IMR-90 (cell line): ENCODE measurements at regions not wholly inside any gene's neighbourhood (a gene's known extent, or its start where the extent isn't known, plus 50 kb on each side); places are given as distances from the start of the nearest gene placed in this dataset.

Experiments used
- ATAC-seq: fragments of 200-7000 bp; cut with Tn5 transposase; 2 replicates; pipeline ENCODE4 v1.9.1; 2020; ENCODE audit warnings: low read depth, mild to moderate bottlenecking, moderate library complexity
- BruUV-seq: library from RNA; stranded (reverse); fragments of 400-500 nt; replicated peaks from 2 replicates; lab custom pipeline; 2021; lab: Mats Ljungman, UMichigan
- CTCF ChIA-PET: fragments of 300-600 bp; formaldehyde crosslinking; extraction: SDS; loops from one replicate; lab custom pipeline; 2021; ENCODE audit warnings: antibody characterized with exemption; lab: Yijun Ruan, JAX
- POLR2A ChIA-PET: fragments of 300-600 bp; sonication (Branson Sonifier 250); formaldehyde crosslinking; loops from one replicate; lab custom pipeline; 2022; ENCODE audit warnings: antibody characterized with exemption; ENCODE audit not compliant: unreplicated experiment; lab: Charles Lee
- DNase-seq: peaks from one replicate; pipeline ENCODE4 v3.0.0; 2013
- H2AFZ ChIP-seq: replicated peaks from 2 replicates; pipeline ENCODE3; 2013; ENCODE audit warnings: low read length, mild to moderate bottlenecking; ENCODE audit not compliant: poor library complexity
- H2AK5ac ChIP-seq: 2 replicates; pipeline ENCODE4 v1.6.1; 2013; ENCODE audit warnings: low read depth, low read length, inconsistent platforms
- H2AK9ac ChIP-seq: replicated peaks from 2 replicates; pipeline ENCODE3; 2013; ENCODE audit warnings: mild to moderate bottlenecking, low read depth, low read length, moderate library complexity; ENCODE audit not compliant: poor library complexity
- H2BK120ac ChIP-seq: 2 replicates; pipeline ENCODE4 v1.6.1; 2013; ENCODE audit warnings: low read depth, low read length, inconsistent platforms
- H2BK15ac ChIP-seq: 3 replicates; pipeline ENCODE4 v1.6.1; 2013; ENCODE audit warnings: low read depth, low read length, inconsistent platforms
- H2BK20ac ChIP-seq: 2 replicates; pipeline ENCODE4 v1.6.1; 2013; ENCODE audit warnings: low read depth, mild to moderate bottlenecking, inconsistent platforms, low read length, moderate library complexity
- H2BK5ac ChIP-seq: 2 replicates; pipeline ENCODE4 v1.6.1; 2013; ENCODE audit warnings: mild to moderate bottlenecking, low read depth, low read length, inconsistent platforms; ENCODE audit not compliant: poor library complexity, severe bottlenecking
- H3K14ac ChIP-seq: replicated peaks from 2 replicates; pipeline ENCODE4 v1.6.1; 2013; ENCODE audit warnings: low read depth, low read length, inconsistent platforms
- H3K18ac ChIP-seq: 2 replicates; pipeline ENCODE4 v1.6.1; 2013; ENCODE audit warnings: low read depth, low read length, control low read depth
- H3K23ac ChIP-seq: 2 replicates; pipeline ENCODE4 v1.6.1; 2013; ENCODE audit warnings: low read depth, low read length, inconsistent platforms
- H3K27ac ChIP-seq: 2 replicates; pipeline ENCODE4 v1.5.1; 2013; ENCODE audit warnings: mild to moderate bottlenecking, control low read depth, low read length; ENCODE audit not compliant: insufficient read depth
- H3K27me3 ChIP-seq: 2 replicates; pipeline ENCODE4 v1.6.1; 2013; ENCODE audit warnings: low read length; ENCODE audit not compliant: control insufficient read depth, insufficient read depth
- H3K36me3 ChIP-seq: 2 replicates; pipeline ENCODE4 v1.6.1; 2013; ENCODE audit warnings: low read length, mixed read lengths; ENCODE audit not compliant: control insufficient read depth, insufficient read depth
- H3K4ac ChIP-seq: 2 replicates; pipeline ENCODE4 v1.6.1; 2013; ENCODE audit warnings: low read depth, low read length, inconsistent platforms
- H3K4me1 ChIP-seq: 2 replicates; pipeline ENCODE4 v1.6.1; 2013; ENCODE audit warnings: low read length, mixed read lengths; ENCODE audit not compliant: control insufficient read depth, insufficient read depth
- H3K4me2 ChIP-seq: 2 replicates; pipeline ENCODE4 v1.6.1; 2013; ENCODE audit warnings: low read depth, mild to moderate bottlenecking, control low read depth, low read length, moderate library complexity
- H3K4me3 ChIP-seq: 2 replicates; pipeline ENCODE4 v1.5.1; 2013; ENCODE audit warnings: low read depth, mild to moderate bottlenecking, control low read depth, low read length, moderate library complexity; ENCODE audit not compliant: insufficient read depth
- H3K56ac ChIP-seq: 2 replicates; pipeline ENCODE4 v1.6.1; 2013; ENCODE audit warnings: low read length, inconsistent platforms; ENCODE audit not compliant: insufficient read depth; ENCODE audit errors: extremely low read depth
- H3K79me1 ChIP-seq, 2 experiments: 2 replicates each; pipeline ENCODE4 v1.6.1; 2013; ENCODE audit warnings: low read length in 2 of 2, inconsistent platforms in 1 of 2, low read depth in 1 of 2
- H3K9ac ChIP-seq: 2 replicates; pipeline ENCODE4 v1.6.1; 2013; ENCODE audit warnings: low read depth, low read length, control low read depth
- H3K9me1 ChIP-seq: 2 replicates; pipeline ENCODE4 v1.6.1; 2013; ENCODE audit warnings: low read length, inconsistent platforms; ENCODE audit not compliant: insufficient read depth
- H3K9me3 ChIP-seq: 2 replicates; pipeline ENCODE4 v1.6.1; 2013; ENCODE audit warnings: low read length; ENCODE audit not compliant: control insufficient read depth, insufficient read depth
- H4K20me1 ChIP-seq: 2 replicates; pipeline ENCODE4 v1.6.1; 2013; ENCODE audit warnings: low read length, inconsistent platforms; ENCODE audit not compliant: insufficient read depth
- H4K5ac ChIP-seq: 2 replicates; pipeline ENCODE4 v1.6.1; 2013; ENCODE audit warnings: mild to moderate bottlenecking, low read depth, low read length, control low read depth
- H4K8ac ChIP-seq, 2 experiments: 2 replicates each; pipeline ENCODE4 v1.6.1; 2013; ENCODE audit warnings: low read depth in 2 of 2, low read length in 2 of 2, control low read depth in 1 of 2, inconsistent platforms in 1 of 2
- H4K91ac ChIP-seq: 2 replicates; pipeline ENCODE4 v1.6.1; 2013; ENCODE audit warnings: low read depth, low read length, inconsistent platforms; ENCODE audit not compliant: insufficient read depth
- BHLHE40 ChIP-seq: fragments of 150-350 bp; IDR thresholded peaks from 2 replicates; pipeline ENCODE4 v1.6.1; 2016; ENCODE audit warnings: mild to moderate bottlenecking, low read depth, low read length
- FOS ChIP-seq: fragments of 150-350 bp; IDR thresholded peaks from 2 replicates; pipeline ENCODE4 v1.6.1; 2016; ENCODE audit warnings: low read depth, low read length
- MAZ ChIP-seq: IDR thresholded peaks from 2 replicates; pipeline ENCODE4 v1.6.1; 2012; ENCODE audit warnings: low read depth, mild to moderate bottlenecking, low read length, improper control_type of control experiment, moderate library complexity, borderline replicate concordance
- NFE2L2 ChIP-seq: fragments of 150-350 bp; IDR thresholded peaks from 2 replicates; pipeline ENCODE4 v1.6.1; 2016; ENCODE audit warnings: low read depth, mild to moderate bottlenecking, low read length
- POLR2A ChIP-seq: IDR thresholded peaks from 2 replicates; pipeline ENCODE4 v1.6.1; 2012; ENCODE audit warnings: mild to moderate bottlenecking, low read depth, low read length
- RAD21 ChIP-seq: IDR thresholded peaks from 2 replicates; pipeline ENCODE4 v1.6.1; 2012; ENCODE audit warnings: low read length, improper control_type of control experiment
- RFX5 ChIP-seq: IDR thresholded peaks from 2 replicates; pipeline ENCODE4 v1.8.0; 2012; ENCODE audit warnings: low read depth, mild to moderate bottlenecking, low read length, moderate library complexity
- USF2 ChIP-seq: fragments of 150-350 bp; IDR thresholded peaks from 2 replicates; pipeline ENCODE4 v1.6.1; 2017; ENCODE audit warnings: mild to moderate bottlenecking, antibody characterized with exemption, low read length, low read depth
- whole genome bisulfite sequencing, 2 experiments: methylation state at CpG; one replicate each; pipeline versions ENCODE4 v1.1.5 to v1.1.7; 2013; ENCODE audit warnings: missing lambda C conversion rate in 2 of 2; ENCODE audit not compliant: insufficient read length in 1 of 2; ENCODE audit errors: extremely low coverage in 2 of 2; 5-methylcytosine and 5-hydroxymethylcytosine counted together
- dilution Hi-C: fragments of 300-500 bp; cut with HindIII; formaldehyde crosslinking; loops from one replicate; pipeline ENCODE4 v1.14.3; 2018; ENCODE audit warnings: low sequenced_read_pairs; ENCODE audit not compliant: unreplicated experiment
- in situ Hi-C: fragments of 300-500 bp; cut with MboI; formaldehyde crosslinking; loops from 3 replicates; pipeline ENCODE4 v1.14.3; 2019; ENCODE audit warnings: low sequenced_read_pairs, inconsistent platforms, mixed read lengths
- intact Hi-C: fragments of 100-400 bp; cut with micrococcal nuclease; formaldehyde crosslinking; loops from 2 replicates; pipeline ENCODE4 v1.10.0; 2022

GRCh38 chr7:53397911-53398310 lies 362.5 kb downstream of the POM121L12 start:
- ChIA-PET CTCF (no interaction called here), POLR2A (no interaction called here)

More at GRCh38 chr7:53397911-53398310, 362.5 kb downstream of the POM121L12 start:
- Histone ChIP-seq H3K14ac (no peak overlapping the region), H3K36me3 (no peaks in the 10 kb centered on the region), H2BK15ac (no peak overlapping the region), H3K9me1 (no peaks in the 10 kb centered on the region), H2BK120ac (no peak overlapping the region), H4K20me1 (no peaks in the 10 kb centered on the region), H2AK5ac (no peak overlapping the region), H3K27ac (no peak overlapping the region), H3K79me1 (no peaks in the 10 kb centered on the region), H2BK5ac (no peak overlapping the region), H3K9me3 (peaks cover 11% of the 10 kb centered on the region; the same call in 1 of the 2 replicates), H3K4me2 (no peak overlapping the region), H3K56ac (no peak overlapping the region), H3K4me3 (no peak overlapping the region), H2BK20ac (no peak overlapping the region), H4K5ac (no peak overlapping the region), H3K4me1 (no peaks in the 10 kb centered on the region), H4K8ac (no peak overlapping the region), H2AK9ac (no peak overlapping the region), H2AFZ (no peak overlapping the region), H3K4ac (no peak overlapping the region), H3K9ac (no peak overlapping the region), H3K23ac (no peak overlapping the region), H4K91ac (no peak overlapping the region), H3K18ac (no peak overlapping the region), H3K27me3 (no peaks in the 10 kb centered on the region)
- 0% methylated on average over 1 of the region's 2 CpGs; no CpG with 5 or more reads in 1 of the 2 experiments for WGBS, 2 experiments
- no TSS peak for BruUV-seq
- no peak for TF ChIP-seq NFE2L2
- TF ChIP-seq POLR2A = no peak
- no peak for TF ChIP-seq FOS
- no peak for TF ChIP-seq RAD21
- no peak for TF ChIP-seq BHLHE40
- TF ChIP-seq USF2 = no peak
- TF ChIP-seq RFX5 = no peak
- TF ChIP-seq MAZ = no peak
- dilution Hi-C loops (no loop called here), in situ Hi-C loops (no loop called here), intact Hi-C loops (no loop called here)
- DNase-seq = no peak
- no peak for ATAC-seq
